GM18520 (cell line): ENCODE measurements at regions not wholly inside any gene's neighbourhood (a gene's known extent, or its start where the extent isn't known, plus 50 kb on each side); places are given as distances from the start of the nearest gene placed in this dataset.
A peak's percentile ranks its signal among the peaks of the same experiment; 100 is the strongest.

Experiments used
- ATAC-seq: cut with Tn5 transposase; IDR thresholded peaks from one replicate; pipeline ENCODE4 v1.9.1; 2021; ENCODE audit not compliant: unreplicated experiment

DNA sequence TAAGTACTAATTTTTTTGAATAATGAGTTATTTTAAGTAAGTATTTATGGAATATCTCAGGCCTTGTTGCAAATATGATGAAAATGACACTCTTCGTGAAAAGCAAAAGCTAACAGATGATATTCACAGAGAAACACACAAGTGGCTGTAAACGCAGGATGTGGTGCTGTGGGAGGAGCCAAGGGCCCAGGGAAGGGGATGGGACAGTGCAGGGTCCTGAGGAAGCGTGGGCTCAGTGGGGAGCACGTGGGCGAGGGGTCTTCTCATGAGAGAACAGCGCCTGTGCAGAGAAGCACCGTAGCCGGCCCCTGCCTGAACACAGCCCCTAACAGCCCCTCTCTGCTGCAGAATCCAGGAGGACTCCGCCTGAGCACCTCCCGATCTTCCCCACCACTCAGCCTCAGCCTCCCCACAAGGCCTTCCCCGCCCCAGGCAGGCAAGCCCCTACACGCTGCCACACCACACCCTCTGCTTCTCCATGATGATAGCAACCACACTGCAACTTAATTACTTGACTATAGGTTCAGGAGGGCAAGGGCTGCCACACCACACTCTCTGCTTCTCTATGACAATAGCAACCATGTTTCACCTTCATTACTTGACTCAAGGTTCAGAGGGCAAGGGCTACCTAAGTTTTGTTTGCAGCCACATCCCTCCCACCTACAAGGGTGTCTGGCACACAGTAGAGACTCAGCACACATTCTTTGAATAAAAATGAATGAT, 152.6 kb upstream of the RNF32 start:
- ATAC-seq, result no peak

GRCh38 chr7:156480671-156481070, 159.9 kb upstream of the RNF32 start:
- ATAC-seq, result no peak

DNA sequence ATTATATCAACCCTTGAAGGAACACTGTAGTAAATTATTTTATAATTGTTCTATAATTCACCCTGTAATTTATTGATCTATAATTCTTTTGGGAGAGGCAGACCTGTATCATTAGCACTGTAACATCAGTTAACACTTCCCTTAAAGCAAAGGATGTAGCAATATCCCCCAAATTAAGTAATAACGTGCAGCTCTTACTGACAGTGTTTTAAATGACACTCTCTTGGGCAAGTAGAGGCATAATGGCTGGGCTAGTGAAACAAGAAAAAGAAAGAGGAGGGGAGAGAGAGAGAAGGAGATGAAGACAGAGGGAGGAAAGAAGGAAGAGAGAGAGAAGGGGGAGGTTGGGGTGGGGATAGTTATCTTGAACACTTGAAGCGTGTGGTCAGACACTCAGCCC, 161.0 kb upstream of the RNF32 start:
- no peak for ATAC-seq

DNA sequence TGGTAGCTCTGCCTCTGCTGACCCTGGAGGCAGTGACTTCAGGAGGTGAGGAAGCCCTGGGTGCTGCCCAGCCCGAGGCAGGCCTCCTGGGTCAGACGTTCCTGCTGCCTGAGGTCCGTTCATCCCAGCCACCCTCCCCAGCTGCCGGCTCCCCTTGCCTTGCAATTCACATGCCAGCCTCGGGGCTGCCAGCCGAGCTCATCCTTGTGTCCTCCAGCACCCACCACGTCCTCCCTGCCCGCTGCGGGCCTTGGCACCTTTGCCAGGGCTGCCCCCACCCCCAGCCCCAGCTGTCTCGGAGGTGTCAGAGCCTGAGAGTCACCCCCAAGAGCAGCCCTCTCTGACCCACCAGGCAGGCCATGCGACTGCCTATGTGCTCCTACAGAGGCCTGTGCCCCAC, 162.1 kb upstream of the RNF32 start:
- no peak for ATAC-seq

DNA sequence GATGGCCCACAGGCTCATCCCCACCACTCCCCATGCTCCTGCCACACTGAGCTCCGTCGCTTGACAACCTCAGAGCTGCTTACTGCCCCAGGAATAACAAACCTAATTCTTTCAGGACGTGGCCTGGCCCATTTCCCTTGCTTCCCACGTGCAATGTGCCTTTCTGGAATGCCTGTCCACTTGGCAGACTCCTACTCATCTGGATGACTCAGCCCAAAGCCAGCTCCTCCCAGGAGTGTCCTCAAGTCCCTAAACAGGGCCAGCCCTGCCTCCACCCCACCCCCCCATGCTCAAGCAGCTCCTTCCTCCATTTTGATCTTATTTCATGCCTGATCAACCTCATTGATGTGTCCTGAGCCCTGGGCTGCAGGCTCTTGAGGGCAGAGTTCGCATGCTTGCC, 164.9 kb upstream of the RNF32 start:
- no peak for ATAC-seq

- peak; percentile 82 for ATAC-seq
These were observed 165.4 kb upstream of the RNF32 start for GRCh38 chr7:156475179-156475578.

GRCh38 chr7:156474241-156474743, 166.3 kb upstream of the RNF32 start:
- ATAC-seq, result no peak

- ATAC-seq, result no peak
These were observed 166.9 kb upstream of the RNF32 start for GRCh38 chr7:156473476-156474240.

DNA sequence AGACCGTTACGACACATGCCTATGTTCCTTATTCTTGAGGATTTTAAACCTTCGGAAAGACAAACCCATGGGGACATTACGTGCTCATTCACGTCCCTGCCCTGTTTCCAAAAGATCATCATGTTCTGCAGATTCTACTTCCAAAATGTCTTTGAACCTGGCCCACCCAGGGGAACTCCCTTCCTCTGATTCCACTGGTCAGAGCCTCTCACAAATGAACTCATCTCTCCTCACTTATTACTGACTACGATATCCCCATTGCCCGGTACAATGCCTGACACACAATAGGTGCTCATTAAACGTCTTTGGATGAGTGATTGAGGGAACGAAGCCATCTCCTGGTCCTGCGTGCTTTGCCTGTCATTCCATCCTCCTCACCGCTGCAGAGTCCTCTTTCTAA, 168.3 kb upstream of the RNF32 start:
- no peak for ATAC-seq

DNA sequence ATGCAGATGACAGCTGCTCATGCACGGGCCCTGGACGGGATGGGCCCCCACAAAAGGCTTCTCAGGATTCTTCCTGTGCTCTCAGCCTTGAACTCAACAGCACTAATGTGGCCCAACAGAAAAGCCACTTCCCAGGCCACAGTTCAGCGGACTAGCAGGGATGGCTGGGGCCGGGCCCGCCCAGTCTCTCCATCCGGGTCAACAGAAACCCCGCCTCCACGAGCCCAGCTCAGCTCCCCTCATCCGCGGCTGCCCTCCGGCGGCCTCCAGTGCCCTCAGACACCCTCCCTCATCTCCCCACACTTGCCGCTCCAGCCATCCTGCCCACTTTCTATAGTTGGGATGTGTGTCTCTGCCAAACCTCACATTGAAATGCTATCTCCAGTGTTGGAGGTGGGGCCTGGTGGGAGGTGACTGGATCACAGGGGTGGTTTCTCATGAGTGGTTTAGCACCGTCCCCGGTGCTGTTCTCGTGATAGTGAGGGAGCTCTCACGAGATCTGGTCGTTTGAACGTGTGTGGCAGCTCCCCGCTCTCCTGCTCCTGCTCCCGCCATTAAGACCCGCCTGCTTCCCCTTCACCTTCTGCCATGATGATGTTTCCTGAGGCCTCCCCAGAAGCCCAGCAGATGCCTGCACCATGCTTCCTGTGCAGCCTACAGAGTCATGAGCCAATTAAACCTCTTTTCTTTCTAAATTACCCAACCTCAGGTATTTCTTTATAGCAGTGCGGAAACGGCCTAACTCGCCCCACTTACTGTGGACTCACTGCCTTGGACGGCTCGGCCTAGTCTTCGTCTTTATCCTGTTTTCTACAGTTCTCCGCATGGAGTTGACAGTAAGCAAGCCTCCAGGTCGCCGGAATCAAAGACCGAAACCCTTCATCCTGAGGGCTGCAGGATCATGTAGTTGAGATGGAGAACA, 169.9 kb upstream of the RNF32 start:
- ATAC-seq, result no peak

GRCh38 chr7:156466955-156467625, 173.5 kb upstream of the RNF32 start:
- no peak for ATAC-seq

DNA sequence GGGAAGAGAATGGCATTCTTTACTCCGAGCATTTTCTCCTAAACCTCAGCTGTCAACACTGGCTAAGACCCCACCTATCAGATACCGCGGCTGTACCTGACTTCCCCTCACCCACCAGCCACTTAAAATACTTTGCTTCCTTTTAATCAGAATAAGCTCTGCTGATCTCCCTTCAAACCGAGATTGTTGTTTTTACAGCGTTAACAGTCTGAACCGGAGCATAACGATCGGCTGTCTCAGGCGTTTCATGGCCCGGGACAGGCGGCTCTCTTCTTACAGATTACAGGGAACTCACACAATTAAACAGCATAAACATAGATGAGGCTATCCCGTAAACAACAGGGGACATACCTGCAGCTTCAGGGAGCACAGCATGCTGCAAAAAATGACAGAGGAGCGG, 174.3 kb upstream of the RNF32 start:
- ATAC-seq, result no peak

DNA sequence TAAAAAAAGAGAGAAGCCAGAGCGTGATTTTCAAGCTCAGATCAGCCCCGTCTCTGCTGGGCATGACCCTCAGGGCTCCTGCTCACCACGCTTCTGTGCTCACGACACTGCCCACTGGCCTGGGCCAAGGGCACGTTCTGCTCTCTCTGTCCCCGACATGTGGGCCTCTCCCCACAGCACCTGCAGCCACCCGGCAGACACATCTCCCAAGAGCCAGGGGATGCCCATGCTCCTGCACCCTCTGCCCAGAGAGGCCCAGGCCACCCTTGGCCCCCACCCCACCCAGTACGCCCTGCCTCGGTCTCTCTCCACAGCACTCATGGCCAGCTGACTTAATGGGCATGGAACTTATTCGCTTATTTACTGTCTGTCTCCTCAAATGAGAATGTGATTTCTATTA, 175.4 kb upstream of the RNF32 start:
- ATAC-seq, result no peak

DNA sequence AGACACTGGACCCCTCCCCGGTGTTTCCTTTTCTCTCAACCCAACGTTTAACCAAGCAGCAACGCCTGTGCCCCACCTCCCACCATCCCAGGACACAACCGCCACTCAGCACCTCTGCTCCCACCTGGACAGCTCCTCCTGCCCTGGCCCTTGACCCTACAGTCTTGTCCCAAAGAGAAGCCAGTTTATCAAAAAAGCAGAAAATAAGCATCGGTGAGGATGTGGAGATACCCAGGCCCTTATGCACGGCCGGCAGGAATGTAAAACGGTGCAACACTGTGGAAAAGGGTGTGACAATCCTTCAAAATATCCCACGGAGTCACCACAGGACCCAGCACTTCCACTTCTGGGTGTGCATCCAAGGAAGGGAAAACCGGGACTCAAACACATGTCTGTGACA, 176.2 kb upstream of the RNF32 start:
- ATAC-seq, result no peak

DNA sequence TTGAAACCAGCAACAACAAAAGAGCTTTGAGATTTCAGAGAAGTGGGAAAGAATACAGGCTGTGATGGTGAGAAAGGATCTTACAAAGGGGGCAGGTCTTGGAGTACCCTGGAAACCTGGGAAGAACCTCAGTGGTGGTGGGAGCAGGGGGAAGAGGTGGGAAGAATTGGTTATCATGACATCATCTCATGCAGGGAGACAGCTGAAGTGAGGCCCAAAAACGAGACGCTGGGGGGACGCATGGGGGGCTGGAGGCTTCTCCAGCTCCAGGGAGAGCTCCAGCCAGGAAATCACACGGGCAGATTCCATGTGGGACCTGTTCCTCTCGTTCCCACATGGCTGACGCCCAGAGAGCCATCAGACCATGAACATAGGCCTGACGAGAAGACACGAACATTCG, 177.3 kb upstream of the RNF32 start:
- no peak for ATAC-seq

DNA sequence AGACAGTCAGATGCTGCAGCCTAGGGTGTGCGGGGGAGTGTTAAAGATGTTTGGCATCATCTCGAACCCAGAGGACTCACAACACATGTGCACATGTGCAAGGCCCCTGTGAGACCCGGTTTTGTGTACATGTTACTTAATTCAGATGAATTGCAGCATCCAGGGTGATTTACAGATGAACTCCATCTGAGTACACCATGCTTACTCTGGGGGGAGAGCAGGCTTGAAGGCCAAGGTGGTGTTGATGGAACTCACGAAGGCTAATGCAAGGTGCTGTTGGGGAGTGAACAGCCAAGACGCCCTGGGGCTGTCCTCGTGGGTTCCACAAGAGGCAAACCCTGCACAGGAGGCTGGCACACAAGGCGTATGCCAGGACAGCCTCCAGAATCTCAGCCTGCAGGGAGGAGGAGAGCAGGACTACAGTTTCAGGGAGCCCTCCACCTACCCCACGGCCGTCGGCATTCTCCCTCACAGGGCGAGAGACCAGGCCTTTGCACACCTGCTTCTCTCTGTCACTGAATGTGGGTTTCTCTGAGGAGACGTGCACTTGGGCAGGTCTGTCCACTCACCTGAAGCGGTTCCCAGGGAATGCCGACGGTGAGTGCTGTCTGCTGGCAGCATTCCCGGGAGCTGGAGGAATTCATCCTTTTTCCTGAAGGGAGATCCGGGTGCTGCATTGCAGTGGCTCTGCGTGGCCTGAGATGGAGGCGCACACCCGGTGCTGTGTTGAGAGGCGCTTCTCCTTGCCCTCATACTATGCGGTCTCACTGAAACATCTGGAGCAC, 178.5 kb upstream of the RNF32 start:
- no peak for ATAC-seq

DNA sequence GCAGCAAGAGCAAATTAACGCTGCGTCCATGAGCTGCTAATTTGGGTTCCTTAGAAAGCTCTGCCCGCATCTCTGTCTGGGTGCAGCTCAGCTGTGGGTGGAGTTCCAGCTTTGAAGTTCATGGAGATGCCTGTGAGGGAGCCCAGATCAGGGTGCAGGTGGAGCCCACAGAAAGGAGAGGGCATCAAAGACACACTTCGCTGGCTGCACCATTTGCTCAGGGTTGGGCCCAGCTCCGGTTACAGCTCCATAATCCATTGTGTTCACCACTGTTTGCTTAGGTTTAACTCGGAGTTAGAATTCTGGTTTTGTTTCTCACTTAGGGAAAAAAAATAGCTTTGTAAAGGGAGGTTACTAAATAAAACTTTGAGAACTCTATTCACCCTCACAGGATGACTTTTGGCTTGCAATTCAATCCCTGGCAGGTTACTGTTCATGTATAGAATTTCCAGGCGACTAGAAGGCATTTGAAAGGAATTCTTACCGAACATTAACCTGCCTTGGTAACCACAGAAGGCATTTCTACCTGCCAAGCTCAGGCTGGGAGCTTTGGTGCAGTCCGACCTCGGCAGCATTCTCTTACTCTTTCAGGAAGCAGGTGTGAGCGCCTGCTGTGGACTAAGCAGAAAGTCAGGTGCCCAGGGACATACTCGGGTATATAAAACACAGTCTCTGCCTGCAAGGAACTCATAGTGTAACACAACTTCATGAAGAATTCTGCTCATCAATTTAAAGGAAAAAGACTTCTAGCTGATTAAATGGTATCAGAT, 179.5 kb upstream of the RNF32 start:
- ATAC-seq, result no peak

GRCh38 chr7:156459582-156459981, 181.0 kb upstream of the RNF32 start:
- no peak for ATAC-seq

GRCh38 chr7:156459067-156459466, 181.5 kb upstream of the RNF32 start:
- no peak for ATAC-seq
